ENCODE measurements at regions not wholly inside any gene's neighbourhood (a gene's known extent, or its start where the extent isn't known, plus 50 kb on each side); places are given as distances from the start of the nearest gene placed in this dataset.

DNA sequence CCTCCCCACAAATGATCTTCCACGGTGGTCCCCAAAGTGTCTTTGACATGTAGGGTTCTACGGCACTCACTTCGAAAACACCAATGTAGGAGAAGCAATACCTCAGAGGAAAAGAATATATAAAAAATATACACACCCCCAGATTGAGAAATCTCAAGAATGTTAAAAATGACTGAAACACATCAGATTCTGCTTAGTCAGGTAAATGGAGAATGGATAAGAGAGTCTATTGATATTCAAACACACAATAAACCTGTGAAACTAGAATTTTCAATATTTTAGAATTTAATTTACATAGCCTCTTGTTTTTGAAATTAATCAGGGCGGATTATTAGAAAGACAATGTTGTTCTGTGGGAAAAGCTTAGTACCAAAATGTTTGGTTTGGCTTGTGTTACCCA, 712.4 kb downstream of the GATA3 start:
- Histone ChIP-seq H3K4me1 (ENCODE audit: control insufficient read depth, low read length) (no peaks in the 10 kb centered on the region), H4K20me1 (ENCODE audit: control insufficient read depth, insufficient read depth, low read depth, low read length) (no peaks in the 10 kb centered on the region), H3K36me3 (ENCODE audit: control insufficient read depth, low read length) (no peaks in the 10 kb centered on the region), H3K27ac (ENCODE audit: low read depth, low read length) (no peak overlapping the region), H3K4me3 (ENCODE audit: low read length) (no peak overlapping the region), H3K9me2 (replicated peaks; ENCODE audit: control insufficient read depth, low read length) (no peaks in the 10 kb centered on the region), H3K4me2 (ENCODE audit: low read length) (no peak overlapping the region), H3K79me2 (ENCODE audit: control insufficient read depth, low read length) (no peaks in the 10 kb centered on the region), H3K9me3 (ENCODE audit: control insufficient read depth, insufficient read depth, low read length) (no peaks in the 10 kb centered on the region), H3K27me3 (ENCODE audit: control insufficient read depth, low read length) (no peaks in the 10 kb centered on the region), H3F3A (ENCODE audit: control insufficient read depth, insufficient read depth) (no peaks in the 10 kb centered on the region)
- TF ChIP-seq CTCF (IDR thresholded peaks at IDR 0.05; ENCODE audit: low read depth, low read length, poor library complexity, severe bottlenecking) (no peak), EZH2phosphoT487 (IDR thresholded peaks at IDR 0.05; ENCODE audit: borderline replicate concordance, low read length) (no peak)

DNA sequence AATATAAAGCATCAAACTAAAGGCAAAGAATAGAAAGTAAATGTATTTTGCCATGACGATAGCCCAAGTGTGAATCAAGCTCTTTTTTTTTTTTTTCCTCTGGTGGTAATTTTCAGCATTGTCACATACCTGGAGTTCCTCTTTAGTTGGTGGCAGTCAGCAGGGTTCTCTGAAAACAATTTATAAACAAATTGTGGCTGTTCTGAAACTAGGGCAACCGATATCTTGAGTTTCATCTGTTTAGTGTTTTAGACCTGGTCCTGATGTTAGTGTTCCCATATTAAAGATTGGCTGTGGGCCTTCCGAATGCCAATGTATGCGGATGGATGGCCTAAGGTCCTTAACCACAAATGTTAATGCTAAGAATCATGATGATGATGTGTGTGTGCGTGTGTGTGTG, 713.1 kb downstream of the GATA3 start:
- Histone ChIP-seq H3K27ac (ENCODE audit: low read depth, low read length) (no peak overlapping the region), H3K36me3 (ENCODE audit: control insufficient read depth, low read length) (no peaks in the 10 kb centered on the region), H3K79me2 (ENCODE audit: control insufficient read depth, low read length) (no peaks in the 10 kb centered on the region), H3K4me3 (ENCODE audit: low read length) (no peak overlapping the region), H3K9me2 (replicated peaks; ENCODE audit: control insufficient read depth, low read length) (no peaks in the 10 kb centered on the region), H3K27me3 (ENCODE audit: control insufficient read depth, low read length) (no peaks in the 10 kb centered on the region), H3K4me2 (ENCODE audit: low read length) (no peak overlapping the region), H3K9me3 (ENCODE audit: control insufficient read depth, insufficient read depth, low read length) (no peaks in the 10 kb centered on the region), H4K20me1 (ENCODE audit: control insufficient read depth, insufficient read depth, low read depth, low read length) (no peaks in the 10 kb centered on the region), H3K4me1 (ENCODE audit: control insufficient read depth, low read length) (no peaks in the 10 kb centered on the region), H3F3A (ENCODE audit: control insufficient read depth, insufficient read depth) (no peaks in the 10 kb centered on the region)
- TF ChIP-seq CTCF (IDR thresholded peaks at IDR 0.05; ENCODE audit: low read depth, low read length, poor library complexity, severe bottlenecking): no peak
- TF ChIP-seq EZH2phosphoT487 (IDR thresholded peaks at IDR 0.05; ENCODE audit: borderline replicate concordance, low read length): no peak

DNA sequence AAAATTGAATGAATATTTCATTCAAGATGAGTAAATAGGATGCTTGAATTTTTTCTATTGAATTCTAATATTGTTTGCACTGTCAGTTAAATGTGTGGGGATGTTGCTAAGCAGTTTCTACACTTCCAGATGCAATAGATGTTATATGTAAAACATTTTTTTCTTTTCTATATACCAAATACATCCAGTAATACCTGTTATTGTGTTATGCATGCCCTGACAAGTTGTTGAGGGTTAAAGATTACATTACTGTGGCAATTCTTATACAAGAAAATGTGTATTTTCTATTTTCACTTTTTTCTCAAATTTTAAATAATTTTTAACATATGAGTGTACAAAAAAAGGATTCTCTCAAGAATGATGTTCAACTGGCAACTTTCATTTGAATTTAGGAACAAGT, 713.9 kb downstream of the GATA3 start:
- no peaks in the 10 kb centered on the region for H3K9me2 ChIP-seq (replicated peaks; ENCODE audit: control insufficient read depth, low read length)
- no peaks in the 10 kb centered on the region for H3K36me3 ChIP-seq (ENCODE audit: control insufficient read depth, low read length)
- TF ChIP-seq EZH2phosphoT487 (IDR thresholded peaks at IDR 0.05; ENCODE audit: borderline replicate concordance, low read length) (no peak), CTCF (IDR thresholded peaks at IDR 0.05; ENCODE audit: low read depth, low read length, poor library complexity, severe bottlenecking) (no peak)
- no peaks in the 10 kb centered on the region for H4K20me1 ChIP-seq (ENCODE audit: control insufficient read depth, insufficient read depth, low read depth, low read length)
- no peaks in the 10 kb centered on the region for H3K9me3 ChIP-seq (ENCODE audit: control insufficient read depth, insufficient read depth, low read length)
- H3K4me3 ChIP-seq (ENCODE audit: low read length): no peak overlapping the region
- no peaks in the 10 kb centered on the region for H3F3A ChIP-seq (ENCODE audit: control insufficient read depth, insufficient read depth)
- H3K79me2 ChIP-seq (ENCODE audit: control insufficient read depth, low read length): no peaks in the 10 kb centered on the region
- no peaks in the 10 kb centered on the region for H3K4me1 ChIP-seq (ENCODE audit: control insufficient read depth, low read length)
- H3K27ac ChIP-seq (ENCODE audit: low read depth, low read length): no peak overlapping the region
- no peaks in the 10 kb centered on the region for H3K27me3 ChIP-seq (ENCODE audit: control insufficient read depth, low read length)
- no peak overlapping the region for H3K4me2 ChIP-seq (ENCODE audit: low read length)

- H3K27ac ChIP-seq (ENCODE audit: low read depth, low read length): no peak overlapping the region
- H3K4me2 ChIP-seq (ENCODE audit: low read length): no peak overlapping the region
- no peaks in the 10 kb centered on the region for H3K4me1 ChIP-seq (ENCODE audit: control insufficient read depth, low read length)
- no peaks in the 10 kb centered on the region for H4K20me1 ChIP-seq (ENCODE audit: control insufficient read depth, insufficient read depth, low read depth, low read length)
- no peaks in the 10 kb centered on the region for H3F3A ChIP-seq (ENCODE audit: control insufficient read depth, insufficient read depth)
- H3K4me3 ChIP-seq (ENCODE audit: low read length): no peak overlapping the region
- H3K79me2 ChIP-seq (ENCODE audit: control insufficient read depth, low read length): no peaks in the 10 kb centered on the region
- no peaks in the 10 kb centered on the region for H3K9me3 ChIP-seq (ENCODE audit: control insufficient read depth, insufficient read depth, low read length)
- TF ChIP-seq CTCF (IDR thresholded peaks at IDR 0.05; ENCODE audit: low read depth, low read length, poor library complexity, severe bottlenecking): no peak
- no peak for TF ChIP-seq EZH2phosphoT487 (IDR thresholded peaks at IDR 0.05; ENCODE audit: borderline replicate concordance, low read length)
- H3K27me3 ChIP-seq (ENCODE audit: control insufficient read depth, low read length): no peaks in the 10 kb centered on the region
- no peaks in the 10 kb centered on the region for H3K36me3 ChIP-seq (ENCODE audit: control insufficient read depth, low read length)
- H3K9me2 ChIP-seq (replicated peaks; ENCODE audit: control insufficient read depth, low read length): no peaks in the 10 kb centered on the region
Observed at GRCh38 chr10:8768852-8769251, 714.4 kb downstream of the GATA3 start.

All from DOHH2 (cell line).